Activated naive CD4-positive, alpha-beta T cell treated with anti-CD3 and anti-CD28 coated beads, Interleukin-2, amount 50 U/mL, for 16 hours (primary cell): ENCODE measurements at regions not wholly inside any gene's neighbourhood (a gene's known extent, or its start where the extent isn't known, plus 50 kb on each side); places are given as distances from the start of the nearest gene placed in this dataset.

Experiments
- DNase-seq: peaks from one replicate; pipeline ENCODE4 v3.0.0-alpha.2; 2020

GRCh38 chr15:53397041-53397616 lies 362.3 kb downstream of the WDR72 start:
- DNase-seq, result no peak

GRCh38 chr15:53395871-53396270 lies 363.6 kb downstream of the WDR72 start:
- no peak for DNase-seq

DNA sequence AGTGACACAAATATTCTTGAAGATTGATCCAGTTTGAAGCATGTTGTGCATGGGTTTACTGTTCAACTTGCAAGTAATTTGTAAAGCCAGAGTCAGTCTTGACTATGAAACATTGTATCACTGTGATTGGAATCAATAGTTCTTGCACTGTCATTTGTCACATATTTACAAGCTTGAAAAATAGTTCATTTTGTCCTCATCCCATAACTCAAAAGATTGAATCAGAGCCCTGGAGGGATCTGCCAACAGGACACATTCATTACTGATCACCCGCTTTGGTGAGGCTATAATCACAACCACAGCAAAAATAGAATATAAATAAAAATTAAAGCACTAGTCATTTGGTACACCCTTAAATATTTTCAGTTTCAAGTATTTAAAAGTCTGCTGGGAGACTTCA lies 368.9 kb downstream of the WDR72 start:
- no peak for DNase-seq

DNA sequence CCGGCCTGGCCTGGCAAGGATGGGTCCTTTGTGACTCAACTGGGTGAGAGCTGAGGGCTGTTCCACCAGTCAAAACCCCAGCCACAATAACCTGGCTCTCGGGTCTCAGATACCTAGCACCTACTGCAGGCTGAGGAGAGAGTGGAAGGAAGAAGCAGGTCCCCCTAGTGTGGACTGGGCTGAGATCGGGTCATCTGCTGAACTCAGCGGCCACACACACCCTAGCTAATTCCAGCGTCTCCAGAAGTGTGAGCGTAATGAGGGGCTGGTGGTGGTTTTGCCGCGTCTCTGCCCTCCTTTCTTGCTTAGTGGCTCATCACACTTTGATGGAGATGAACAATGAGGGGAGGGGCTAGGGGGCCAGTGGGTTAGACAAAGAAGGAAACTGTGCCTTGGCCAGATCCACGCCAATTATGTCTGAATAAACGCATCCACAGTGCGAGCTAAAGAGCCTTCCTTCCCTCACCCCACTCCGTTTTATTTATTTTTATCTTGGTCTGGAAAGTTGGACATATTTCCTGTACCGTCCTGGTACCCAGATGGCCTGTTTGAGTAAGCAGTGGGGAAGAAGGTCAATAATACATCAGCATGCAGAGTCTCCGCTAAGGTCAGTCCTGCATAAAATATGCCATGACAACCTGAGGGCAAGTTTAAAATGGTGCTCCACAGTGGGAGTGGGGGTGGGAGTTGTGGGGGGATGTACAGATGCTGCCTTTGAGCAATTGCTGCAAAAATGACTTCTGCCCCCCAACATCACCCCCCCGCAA lies 370.0 kb downstream of the WDR72 start:
- no peak for DNase-seq

GRCh38 chr15:53384417-53384816 lies 375.0 kb downstream of the WDR72 start:
- no peak for DNase-seq

DNA sequence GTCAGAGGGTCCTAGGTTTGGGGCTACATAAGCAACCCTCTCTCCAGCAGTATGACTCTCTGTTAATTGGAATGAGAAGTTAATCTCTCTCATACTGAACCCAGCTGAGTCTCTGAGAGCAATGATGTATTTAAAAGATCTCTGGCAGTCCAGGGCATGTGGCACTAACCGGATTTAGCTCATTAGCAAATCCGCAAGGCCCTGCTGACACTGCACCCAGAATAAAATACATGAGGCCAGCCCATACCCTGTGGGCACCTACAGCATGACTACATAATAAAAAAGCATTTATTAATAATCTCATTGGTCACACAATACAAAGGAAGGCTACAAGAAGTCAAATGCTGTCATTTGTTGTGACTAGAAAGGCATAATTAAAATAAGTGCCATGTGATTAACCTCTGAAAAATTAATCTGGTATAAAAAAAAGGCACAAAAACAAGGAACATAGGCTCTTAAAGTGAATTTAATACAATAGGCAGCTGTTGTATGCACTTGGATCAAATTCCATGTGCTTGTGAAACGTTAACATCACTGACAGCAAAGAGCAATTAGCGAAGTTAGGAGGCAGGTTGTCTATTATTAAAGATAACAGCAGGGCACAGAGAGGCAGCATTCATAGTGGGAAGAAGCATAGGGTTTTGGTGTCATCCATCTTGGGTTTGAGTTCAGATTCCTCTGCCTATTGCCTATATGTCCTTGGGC lies 381.2 kb downstream of the WDR72 start:
- no peak for DNase-seq

DNA sequence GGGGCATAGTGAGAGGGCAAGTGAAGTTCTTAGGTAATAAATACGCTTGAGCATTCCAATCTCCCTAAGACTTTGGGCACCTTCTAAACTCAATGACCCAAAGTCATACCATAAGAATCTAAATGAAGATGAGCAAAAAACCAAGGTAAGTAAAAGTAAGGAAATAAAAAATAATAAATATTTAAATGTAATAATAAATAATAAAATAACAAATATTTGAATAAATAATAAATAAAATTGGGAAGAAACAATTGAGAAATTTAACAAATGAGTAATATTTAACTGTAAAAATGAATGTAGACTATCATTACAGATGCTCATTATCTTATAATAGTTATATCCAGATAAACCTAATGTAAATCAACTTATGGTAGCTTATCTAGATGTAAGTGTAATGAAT lies 391.7 kb downstream of the WDR72 start:
- DNase-seq, result no peak

GRCh38 chr15:53360881-53361280 lies 398.6 kb downstream of the WDR72 start:
- DNase-seq, result no peak

GRCh38 chr15:53359038-53359437 lies 400.4 kb downstream of the WDR72 start:
- DNase-seq, result no peak

DNA sequence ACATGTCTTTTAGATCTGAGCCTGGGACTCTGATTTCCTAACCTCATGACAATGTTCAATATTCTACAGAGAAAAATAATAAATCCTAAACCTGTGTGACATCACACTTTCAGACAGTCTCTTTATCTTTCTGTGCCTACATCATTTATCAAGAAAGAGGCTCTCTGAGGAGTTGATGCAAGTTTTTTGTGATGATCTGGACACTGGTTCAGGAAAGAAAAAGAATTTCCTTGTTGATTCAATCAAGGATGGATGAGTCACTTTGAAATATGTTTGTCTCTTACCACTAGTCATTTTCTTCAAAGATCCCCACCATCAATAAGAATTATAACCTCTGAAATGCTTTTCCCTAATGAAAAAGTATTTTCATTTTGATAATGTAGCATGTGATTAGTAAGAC lies 404.6 kb downstream of the WDR72 start:
- no peak for DNase-seq

- DNase-seq, result no peak
Observed at GRCh38 chr15:53351373-53351772, 408.1 kb downstream of the WDR72 start.

- no peak for DNase-seq
Observed at GRCh38 chr15:53346583-53346982, 412.9 kb downstream of the WDR72 start.

DNA sequence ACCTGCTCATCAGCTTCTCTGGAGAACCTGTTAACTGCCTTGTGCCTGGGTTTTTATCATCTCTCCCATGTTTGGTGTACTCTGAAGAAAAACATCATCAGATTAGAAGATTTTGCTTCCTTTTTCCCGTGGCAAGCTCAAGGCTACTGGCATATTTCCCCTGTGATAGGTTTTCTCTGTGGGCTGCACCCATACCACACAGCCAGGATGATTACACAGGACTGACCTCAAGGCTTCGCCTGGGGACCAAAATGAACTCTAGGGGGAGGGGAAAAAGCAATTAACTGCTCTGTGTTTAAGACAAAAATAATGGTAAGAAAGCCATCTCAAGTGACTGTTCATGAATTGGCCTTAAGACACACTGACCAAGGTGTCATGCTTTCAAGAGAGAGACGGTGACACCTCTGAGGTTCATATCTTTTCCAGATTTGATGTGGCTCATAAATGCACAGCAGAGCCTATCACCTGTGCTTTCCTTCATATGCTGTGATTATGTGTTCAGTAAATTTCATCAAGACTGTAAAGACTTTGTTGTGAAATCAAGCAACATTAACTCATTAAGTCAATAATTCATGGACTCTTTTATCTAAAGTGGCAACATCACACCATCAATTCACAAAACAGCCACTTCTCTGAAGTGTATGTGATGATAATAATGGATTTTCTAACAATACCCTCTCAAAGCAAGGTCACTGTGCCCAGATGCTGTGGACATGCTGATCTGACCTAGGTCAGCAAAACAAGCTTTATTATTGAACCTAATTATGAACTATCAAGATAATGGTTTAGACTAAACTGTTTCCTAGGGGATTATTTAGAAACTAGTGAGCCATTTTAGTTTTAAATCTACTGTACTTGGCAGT lies 427.9 kb downstream of the WDR72 start:
- DNase-seq, result no peak

- no peak for DNase-seq
Observed at GRCh38 chr15:53328341-53328740, 431.1 kb downstream of the WDR72 start.

GRCh38 chr15:53324061-53324460 lies 435.4 kb downstream of the WDR72 start:
- DNase-seq, result no peak

DNA sequence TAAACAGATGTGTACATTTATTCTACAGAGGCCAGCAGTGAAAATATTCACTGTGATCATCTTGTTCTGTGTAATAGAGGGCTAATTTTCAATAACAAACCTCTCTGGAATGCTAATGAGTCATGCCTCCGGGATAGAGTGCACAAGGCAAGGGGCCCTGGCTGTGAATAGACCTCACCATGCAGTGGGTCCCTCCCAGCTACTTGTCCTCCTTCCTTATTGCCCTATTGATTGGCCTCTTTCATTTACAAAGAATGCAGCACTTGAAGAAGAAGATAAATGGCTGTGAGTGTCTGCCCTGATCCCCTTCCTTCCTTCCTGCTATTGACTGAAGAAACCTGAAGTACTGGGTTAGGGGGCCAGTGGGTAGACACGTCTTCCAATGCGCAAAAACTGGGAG lies 436.3 kb downstream of the WDR72 start:
- no peak for DNase-seq

- no peak for DNase-seq
Observed at GRCh38 chr15:53320816-53321215, 438.6 kb downstream of the WDR72 start.

DNA sequence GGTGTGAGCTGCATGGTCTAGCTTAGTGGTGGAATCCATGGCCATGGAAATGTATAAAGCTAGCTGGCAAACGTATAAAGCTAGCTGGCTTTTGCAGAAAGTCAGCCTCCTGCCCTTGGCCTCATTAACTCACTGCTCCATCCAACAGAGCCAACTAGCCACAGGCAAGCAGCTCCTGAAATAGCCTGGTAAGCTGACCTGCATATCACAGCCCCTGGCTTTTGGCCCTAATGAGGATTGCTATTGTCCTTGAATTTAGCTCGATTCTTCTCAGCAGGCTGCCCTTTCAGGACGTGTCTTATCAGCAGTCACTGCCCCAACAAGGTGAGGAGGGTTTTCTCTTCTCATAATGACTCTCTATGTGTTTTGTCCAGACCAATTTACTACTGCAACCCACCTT lies 446.8 kb downstream of the WDR72 start:
- DNase-seq, result no peak

GRCh38 chr15:53310709-53311108 lies 448.8 kb downstream of the WDR72 start:
- DNase-seq, result no peak

GRCh38 chr15:53307952-53308624 lies 451.4 kb downstream of the WDR72 start:
- DNase-seq, result no peak

- no peak for DNase-seq
Observed at GRCh38 chr15:53305554-53305953, 453.9 kb downstream of the WDR72 start.

DNA sequence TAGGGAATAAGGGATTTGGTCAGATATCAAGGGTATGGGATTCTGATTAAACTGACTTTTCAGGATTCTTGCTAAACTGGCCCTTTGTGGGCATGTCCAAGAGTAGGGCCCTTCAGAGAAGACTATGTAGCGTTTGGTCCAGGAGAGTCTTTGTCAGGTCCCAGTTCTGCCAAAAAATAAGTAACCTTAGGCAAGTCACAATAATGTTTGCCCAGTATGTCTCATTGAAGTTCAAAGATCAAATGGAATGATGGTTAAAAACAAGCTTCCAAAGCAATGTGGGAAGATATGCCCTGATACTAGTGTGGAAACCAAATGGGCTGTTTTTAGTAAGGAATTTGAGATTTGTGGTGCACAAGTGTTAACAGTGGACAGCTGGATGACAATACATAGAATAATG lies 454.4 kb downstream of the WDR72 start:
- DNase-seq, result no peak

DNA sequence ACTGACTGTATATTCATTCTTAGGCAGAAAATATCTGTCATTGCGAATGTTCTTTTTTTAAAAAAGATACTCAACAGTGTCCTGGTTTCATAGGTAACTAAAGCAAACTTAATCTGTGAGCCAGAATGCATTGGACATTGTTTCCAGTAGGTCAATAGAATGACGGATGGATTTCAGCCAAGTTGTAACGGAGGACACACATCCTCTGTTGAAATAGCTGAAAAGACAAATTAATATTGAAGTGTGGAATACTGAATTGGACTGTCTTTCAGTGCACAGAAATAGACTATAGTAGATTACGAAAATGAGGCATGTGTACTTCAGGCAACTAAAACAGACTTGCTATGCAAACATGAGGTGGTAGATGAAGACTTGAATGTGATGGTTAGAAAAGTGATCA lies 461.6 kb downstream of the WDR72 start:
- no peak for DNase-seq
